Right lobe of liver (tissue), 6 donors: ENCODE measurements at regions not wholly inside any gene's neighbourhood (a gene's known extent, or its start where the extent isn't known, plus 50 kb on each side); places are given as distances from the start of the nearest gene placed in this dataset.
A peak's percentile ranks its signal among the peaks of the same experiment; 100 is the strongest.

Experiments used
- ATAC-seq, 4 donors: fragments of 200-7000 bp; cut with Tn5 transposase; one replicate each; pipeline ENCODE4 v1.9.1; 2020; ENCODE audit warnings: mild to moderate bottlenecking in 4 of 4, moderate library complexity in 4 of 4
- DNase-seq, 3 donors: peaks; one replicate each; pipeline ENCODE4 v3.0.0-alpha.2; 2020
- H3K27ac ChIP-seq, 3 donors: fragments of 200-600 bp; one replicate each; pipeline ENCODE4 v1.8.0; 2022
- H3K27me3 ChIP-seq, 2 donors: fragments of 200-600 bp; one replicate each; pipeline ENCODE4 v1.8.0; 2022
- H3K36me3 ChIP-seq, 4 donors: fragments of 200-600 bp; sonication (generic) in 1 of 4; one replicate each; pipeline versions ENCODE4 v1.5.1 to v1.8.0; 2017 to 2022; ENCODE audit warnings: control low read depth in 1 of 4
- H3K4me1 ChIP-seq, 4 donors: fragments of 200-600 bp; sonication (generic) in 1 of 4; one replicate each; pipeline versions ENCODE4 v1.5.1 to v1.8.0; 2017 to 2022; ENCODE audit warnings: control low read depth in 1 of 4
- H3K4me3 ChIP-seq, 3 donors: fragments of 200-600 bp; one replicate each; pipeline ENCODE4 v1.8.0; 2022
- H3K9me3 ChIP-seq, 4 donors: fragments of 200-600 bp; sonication (generic) in 1 of 4; one replicate each; pipeline versions ENCODE4 v1.5.1 to v1.8.0; 2017 to 2022; ENCODE audit warnings: control low read depth in 1 of 4
- POLR2A ChIP-seq: fragments of 450-650 bp; IDR thresholded peaks from one replicate; pipeline ENCODE4 v1.6.1; 2017; ENCODE audit warnings: antibody characterized with exemption, mild to moderate bottlenecking
- WGBS: methylation state at CpG from one replicate; pipeline ENCODE4 v1.1.6; 2018; ENCODE audit warnings: low coverage, low lambda C conversion rate; ENCODE audit not compliant: insufficient coverage; ENCODE audit errors: missing lambda C conversion rate; 5-methylcytosine and 5-hydroxymethylcytosine counted together
- intact Hi-C, 2 donors: fragments of 100-400 bp; cut with DNase I; formaldehyde crosslinking; loops; one replicate each; pipeline versions ENCODE4 v1.11.2 to v1.14.1; 2022
- TF ChIP-seq, protein P1 (sequence below), 4 donors: fragments of 200-600 bp in 3 of 4; fragments of 450-650 bp in 1 of 4; IDR thresholded peaks; one replicate each; pipeline versions ENCODE4 v1.5.1 to v1.8.0; 2016 to 2022; ENCODE audit warnings: antibody characterized with exemption in 4 of 4, mild to moderate bottlenecking in 2 of 4
- donor health status: DM: no; HTN: yes; CAD: no.
- donor health status: DM: no; HTN: no; CAD: no.
- donor health status: DM: no; HTN: no; CAD: no.
- donor health status: DM: no; HTN: yes; CAD: no.
- donor health status: DM: no; HTN: yes; CAD: no.

DNA sequence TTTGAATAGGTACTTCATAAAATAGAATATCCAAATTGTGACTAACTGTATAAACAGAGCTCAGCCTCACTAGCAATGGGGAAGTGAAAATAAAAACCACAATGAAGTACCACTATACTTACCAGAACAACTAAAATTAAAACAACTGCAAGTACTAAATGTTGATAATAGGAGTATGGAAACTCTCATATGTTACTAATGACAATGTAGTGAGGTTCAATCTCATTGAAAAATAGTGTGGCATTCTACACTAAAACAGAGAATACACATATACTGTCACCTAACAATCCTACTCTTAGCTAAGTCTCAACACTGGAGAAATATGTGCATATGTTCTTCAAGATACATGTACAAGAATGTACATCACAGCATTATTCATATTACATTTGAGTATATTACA lies 132.0 kb upstream of the CARMIL1 start:
- Histone ChIP-seq H3K9me3 (no peaks in the 10 kb centered on the region), H3K27me3 (no peaks in the 10 kb centered on the region), H3K4me1 (no peaks in the 10 kb centered on the region), H3K4me3 (no peak overlapping the region), H3K27ac (no peak overlapping the region), H3K36me3 (no peaks in the 10 kb centered on the region)
- DNase-seq (no peak), ATAC-seq (peak in 1 of 4 donors; percentile 28)
- intact Hi-C loops: no loop called here
- TF ChIP-seq, protein P1, sequence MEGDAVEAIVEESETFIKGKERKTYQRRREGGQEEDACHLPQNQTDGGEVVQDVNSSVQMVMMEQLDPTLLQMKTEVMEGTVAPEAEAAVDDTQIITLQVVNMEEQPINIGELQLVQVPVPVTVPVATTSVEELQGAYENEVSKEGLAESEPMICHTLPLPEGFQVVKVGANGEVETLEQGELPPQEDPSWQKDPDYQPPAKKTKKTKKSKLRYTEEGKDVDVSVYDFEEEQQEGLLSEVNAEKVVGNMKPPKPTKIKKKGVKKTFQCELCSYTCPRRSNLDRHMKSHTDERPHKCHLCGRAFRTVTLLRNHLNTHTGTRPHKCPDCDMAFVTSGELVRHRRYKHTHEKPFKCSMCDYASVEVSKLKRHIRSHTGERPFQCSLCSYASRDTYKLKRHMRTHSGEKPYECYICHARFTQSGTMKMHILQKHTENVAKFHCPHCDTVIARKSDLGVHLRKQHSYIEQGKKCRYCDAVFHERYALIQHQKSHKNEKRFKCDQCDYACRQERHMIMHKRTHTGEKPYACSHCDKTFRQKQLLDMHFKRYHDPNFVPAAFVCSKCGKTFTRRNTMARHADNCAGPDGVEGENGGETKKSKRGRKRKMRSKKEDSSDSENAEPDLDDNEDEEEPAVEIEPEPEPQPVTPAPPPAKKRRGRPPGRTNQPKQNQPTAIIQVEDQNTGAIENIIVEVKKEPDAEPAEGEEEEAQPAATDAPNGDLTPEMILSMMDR (IDR thresholded peaks at IDR 0.05): no peak
- no peak for TF ChIP-seq POLR2A

DNA sequence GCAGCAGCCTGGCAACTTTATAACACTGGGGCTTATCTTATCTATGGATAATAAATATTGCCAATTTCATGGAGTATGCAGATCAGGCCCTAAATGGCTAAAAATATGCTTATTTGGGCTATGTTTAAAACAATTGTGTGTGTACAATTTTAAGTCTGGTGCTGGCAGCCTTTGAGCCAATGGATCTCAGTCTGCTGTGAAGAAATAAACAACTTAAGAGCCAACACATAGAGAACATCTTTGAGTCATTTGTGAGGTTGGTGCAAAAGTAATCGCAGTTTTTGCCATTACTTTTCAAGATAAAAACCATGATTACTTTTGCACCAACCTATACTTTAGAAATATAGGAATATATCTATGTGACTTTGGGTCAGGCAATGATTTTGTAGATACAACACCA lies 129.1 kb upstream of the CARMIL1 start:
- no peak for DNase-seq
- H3K27ac ChIP-seq: peak overlapping the region in 1 of 3 donors; percentile 63
- no peak overlapping the region for H3K4me3 ChIP-seq
- TF ChIP-seq, protein P1 (IDR thresholded peaks at IDR 0.05): no peak
- TF ChIP-seq POLR2A: no peak
- no peaks in the 10 kb centered on the region for H3K4me1 ChIP-seq
- H3K9me3 ChIP-seq: no peaks in the 10 kb centered on the region
- 75% methylated on average over 1 of the region's 1 CpG for WGBS
- no peak for ATAC-seq
- intact Hi-C loops: no loop called here
- no peaks in the 10 kb centered on the region for H3K36me3 ChIP-seq
- no peaks in the 10 kb centered on the region for H3K27me3 ChIP-seq

DNA sequence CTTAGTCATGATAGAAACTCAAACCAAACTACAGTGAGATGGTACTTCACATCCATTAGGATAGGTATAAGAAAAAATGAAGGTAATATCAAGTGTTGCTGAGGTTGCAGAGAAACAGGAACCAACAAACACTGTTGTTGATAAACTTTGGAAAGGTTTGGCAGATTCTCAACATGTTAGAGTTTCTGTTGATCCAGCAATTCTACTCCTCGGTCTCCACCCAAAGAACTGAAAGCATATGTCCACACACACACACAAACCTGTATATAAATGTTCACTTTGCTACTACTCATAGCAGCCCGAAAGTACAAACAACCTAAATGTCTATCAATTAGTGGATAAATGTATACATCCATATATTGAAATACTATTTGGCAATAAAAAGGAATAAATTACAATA lies 128.3 kb upstream of the CARMIL1 start:
- intact Hi-C loops: no loop called here
- WGBS: 50% methylated on average over 2 of the region's 2 CpGs
- no peaks in the 10 kb centered on the region for H3K36me3 ChIP-seq
- H3K27ac ChIP-seq: peak overlapping the region in 1 of 3 donors; percentile 63
- H3K4me3 ChIP-seq: no peak overlapping the region
- no peaks in the 10 kb centered on the region for H3K9me3 ChIP-seq
- TF ChIP-seq POLR2A: no peak
- TF ChIP-seq, protein P1 (IDR thresholded peaks at IDR 0.05): no peak
- DNase-seq: no peak
- H3K27me3 ChIP-seq: no peaks in the 10 kb centered on the region
- H3K4me1 ChIP-seq: no peaks in the 10 kb centered on the region
- ATAC-seq: peak in 3 of 4 donors; percentile 27 to 67 (median 66)

DNA sequence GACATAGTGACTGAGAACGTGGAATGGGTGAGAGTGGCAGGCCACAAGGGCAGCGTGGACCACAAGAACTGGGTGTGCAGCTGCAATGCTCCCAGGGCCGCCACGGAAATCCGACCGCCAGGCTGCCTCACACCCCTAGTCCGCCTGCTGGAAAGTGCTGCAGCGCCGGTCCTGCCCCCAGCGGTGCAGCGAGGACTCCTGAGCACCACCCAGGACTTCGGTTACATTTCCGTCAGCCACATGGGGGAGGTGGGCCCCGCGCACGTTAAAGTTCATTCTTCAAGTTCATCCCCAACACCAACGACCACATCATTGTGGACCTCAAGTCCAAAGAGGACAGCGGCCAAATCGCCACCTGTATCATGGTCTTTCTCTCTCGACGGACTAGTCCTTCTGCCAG lies 126.1 kb upstream of the CARMIL1 start:
- intact Hi-C loops: no loop called here
- WGBS: 95% methylated on average over 7 of the region's 21 CpGs
- Histone ChIP-seq H3K4me3 (no peak overlapping the region), H3K27ac (no peak overlapping the region), H3K4me1 (no peaks in the 10 kb centered on the region), H3K36me3 (no peaks in the 10 kb centered on the region), H3K27me3 (no peaks in the 10 kb centered on the region), H3K9me3 (no peaks in the 10 kb centered on the region)
- ATAC-seq: no peak
- TF ChIP-seq, protein P1 (IDR thresholded peaks at IDR 0.05): no peak
- no peak for DNase-seq

DNA sequence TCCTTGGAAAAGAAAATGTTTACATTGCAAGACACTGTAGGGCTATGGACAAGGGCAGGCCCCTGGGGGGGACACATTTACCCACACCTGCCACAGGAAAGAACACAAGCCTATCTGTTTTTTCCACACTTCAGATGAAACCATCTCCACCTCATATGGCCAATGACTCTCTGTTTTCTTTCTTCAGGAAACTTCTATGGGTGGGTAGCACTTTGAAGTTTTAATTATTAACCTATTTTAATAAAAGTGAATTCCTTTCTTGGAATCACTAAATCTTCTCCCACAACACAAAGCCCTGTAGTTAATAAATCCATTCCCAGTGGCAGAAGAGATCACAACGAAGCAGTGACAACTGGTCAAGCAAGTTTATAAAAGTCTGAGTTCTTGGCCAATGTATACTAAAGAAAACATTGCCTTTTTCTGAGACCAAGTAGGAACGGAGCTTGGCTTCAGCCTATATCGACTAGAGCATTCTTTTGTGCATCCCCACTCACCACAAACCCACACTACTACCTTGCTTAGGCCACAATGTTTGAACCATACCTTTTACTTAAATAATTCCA lies 125.1 kb upstream of the CARMIL1 start:
- no peak overlapping the region for H3K4me3 ChIP-seq
- WGBS: 88% methylated on average over 3 of the region's 3 CpGs
- intact Hi-C loops: no loop called here
- H3K36me3 ChIP-seq: no peaks in the 10 kb centered on the region
- H3K4me1 ChIP-seq: no peaks in the 10 kb centered on the region
- no peaks in the 10 kb centered on the region for H3K9me3 ChIP-seq
- no peaks in the 10 kb centered on the region for H3K27me3 ChIP-seq
- TF ChIP-seq POLR2A: no peak
- TF ChIP-seq, protein P1 (IDR thresholded peaks at IDR 0.05): no peak
- DNase-seq (no peak), ATAC-seq (no peak)
- H3K27ac ChIP-seq: no peak overlapping the region
